Lower leg skin (tissue), 4 donors: ENCODE measurements at regions not wholly inside any gene's neighbourhood (a gene's known extent, or its start where the extent isn't known, plus 50 kb on each side); places are given as distances from the start of the nearest gene placed in this dataset.

ENCODE experiments used
- DNase-seq, 2 donors: peaks; one replicate each; pipeline ENCODE4 v3.0.0-alpha.2; 2019; ENCODE audit warnings: low spot score in 2 of 2
- H3K4me3 ChIP-seq: fragments of 200-600 bp; sonication (generic); 2 replicates; pipeline ENCODE4 v1.5.1; 2017; ENCODE audit warnings: mild to moderate bottlenecking, low read depth; ENCODE audit not compliant: poor library complexity, severe bottlenecking
- CTCF ChIP-seq, 3 donors: fragments of 450-650 bp; IDR thresholded peaks; one replicate each; pipeline ENCODE4 v1.5.1; 2016; ENCODE audit warnings: antibody characterized with exemption in 3 of 3, mild to moderate bottlenecking in 3 of 3, moderate library complexity in 2 of 3
- POLR2A ChIP-seq, 2 donors: fragments of 450-650 bp; IDR thresholded peaks; one replicate each; pipeline ENCODE4 v1.6.1; 2016 to 2017; ENCODE audit warnings: antibody characterized with exemption in 2 of 2, mild to moderate bottlenecking in 1 of 2, moderate library complexity in 1 of 2
- WGBS, 2 donors: methylation state at CpG; one replicate each; pipeline ENCODE4 v1.1.5; 2018; 5-methylcytosine and 5-hydroxymethylcytosine counted together
- intact Hi-C: fragments of 100-400 bp; cut with DNase I; formaldehyde crosslinking; loops from one replicate; pipeline ENCODE4 v1.15.0; 2023; ENCODE audit warnings: low total_unique reads

GRCh38 chr5:92969781-92970237 lies 611.2 kb downstream of the NR2F1-AS1 start:
- no peak for DNase-seq
- H3K4me3 ChIP-seq: no peak overlapping the region
- WGBS, 2 donors: 70% methylated on average over 2 of the region's 2 CpGs
- intact Hi-C loops: no loop called here
- TF ChIP-seq CTCF (IDR thresholded peaks at IDR 0.05): no peak
- TF ChIP-seq POLR2A (IDR thresholded peaks at IDR 0.05): no peak

DNA sequence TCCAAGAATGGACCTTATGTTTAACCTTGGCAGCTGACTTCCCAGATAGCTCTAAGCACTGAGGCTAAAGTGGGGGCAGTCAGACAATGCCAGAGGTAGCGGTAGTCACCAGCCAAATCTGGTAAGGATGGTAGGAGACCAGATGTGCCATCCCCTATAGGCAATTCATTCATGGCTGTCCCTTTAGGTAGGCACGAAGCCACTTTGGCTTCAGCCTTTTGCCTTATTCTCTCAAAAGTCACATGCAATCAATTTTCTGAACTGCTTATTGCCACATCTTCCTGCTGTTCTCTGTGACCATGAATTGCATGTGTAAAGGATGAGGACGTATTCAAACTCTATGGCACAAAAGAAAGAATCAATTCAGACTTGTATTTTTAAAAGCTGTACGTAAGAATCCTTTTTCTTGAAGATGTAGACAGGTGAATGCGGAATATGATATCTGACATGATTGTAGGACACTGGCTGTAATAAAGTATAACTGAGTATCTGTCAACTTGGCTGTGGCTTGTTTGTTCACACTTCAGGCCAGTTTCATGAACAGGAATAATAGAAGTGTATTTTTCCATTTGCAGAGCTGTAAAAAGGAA lies 611.7 kb downstream of the NR2F1-AS1 start:
- no peak for TF ChIP-seq POLR2A (IDR thresholded peaks at IDR 0.05)
- no peak for TF ChIP-seq CTCF (IDR thresholded peaks at IDR 0.05)
- no peak for DNase-seq
- intact Hi-C loops: no loop called here
- WGBS, 2 donors: 81 to 91% methylated on average over 5 of the region's 5 CpGs
- no peak overlapping the region for H3K4me3 ChIP-seq

DNA sequence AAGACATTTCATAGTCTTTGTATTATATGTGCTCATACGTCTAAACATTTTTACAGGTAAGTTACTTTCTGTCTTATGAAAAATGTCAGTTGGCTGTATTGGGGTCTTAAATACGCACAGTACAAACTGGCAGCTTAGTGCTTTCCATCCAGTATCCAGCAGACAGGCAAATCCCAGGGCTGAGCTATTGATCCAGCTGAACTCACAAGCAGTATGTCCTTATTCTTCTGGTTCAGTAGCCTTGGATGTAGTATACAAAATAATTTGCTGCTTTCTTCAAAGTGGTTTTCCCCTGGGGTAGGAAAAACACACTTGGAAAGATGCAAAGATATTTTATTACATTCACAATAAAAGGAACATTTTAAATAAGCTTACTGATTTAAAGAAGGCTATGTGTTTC lies 617.2 kb downstream of the NR2F1-AS1 start:
- WGBS, 2 donors: 66 to 72% methylated on average over 2 of the region's 2 CpGs
- intact Hi-C loops: no loop called here
- no peak for TF ChIP-seq POLR2A (IDR thresholded peaks at IDR 0.05)
- H3K4me3 ChIP-seq: no peak overlapping the region
- DNase-seq: no peak

GRCh38 chr5:92962752-92963151 lies 618.3 kb downstream of the NR2F1-AS1 start:
- DNase-seq: no peak
- intact Hi-C loops: no loop called here
- H3K4me3 ChIP-seq: no peak overlapping the region
- TF ChIP-seq POLR2A (IDR thresholded peaks at IDR 0.05) (no peak), CTCF (IDR thresholded peaks at IDR 0.05) (no peak)

DNA sequence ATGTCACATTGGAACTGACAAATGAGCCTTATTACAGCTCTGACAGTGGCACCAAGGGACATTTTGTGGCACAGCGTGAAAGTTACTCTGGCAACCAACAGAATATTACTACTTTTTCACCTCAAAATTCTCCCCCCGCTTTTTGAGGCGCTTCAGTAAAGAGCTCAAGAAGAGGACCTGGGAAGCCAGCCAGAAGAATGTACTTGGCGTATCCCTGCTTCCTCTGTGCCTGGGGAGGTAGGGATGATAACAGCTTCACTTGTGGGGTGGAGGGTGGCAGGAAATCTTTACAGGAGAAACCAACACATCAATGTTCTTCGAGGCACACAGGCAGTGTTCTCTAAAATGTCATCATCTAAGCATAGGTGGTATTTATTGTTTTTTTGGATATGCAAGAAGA lies 624.1 kb downstream of the NR2F1-AS1 start:
- intact Hi-C loops: no loop called here
- 61% methylated on average over 5 of the region's 5 CpGs for WGBS, 2 donors
- TF ChIP-seq CTCF (IDR thresholded peaks at IDR 0.05) (no peak), POLR2A (IDR thresholded peaks at IDR 0.05) (no peak)
- DNase-seq: no peak
- H3K4me3 ChIP-seq: no peak overlapping the region

DNA sequence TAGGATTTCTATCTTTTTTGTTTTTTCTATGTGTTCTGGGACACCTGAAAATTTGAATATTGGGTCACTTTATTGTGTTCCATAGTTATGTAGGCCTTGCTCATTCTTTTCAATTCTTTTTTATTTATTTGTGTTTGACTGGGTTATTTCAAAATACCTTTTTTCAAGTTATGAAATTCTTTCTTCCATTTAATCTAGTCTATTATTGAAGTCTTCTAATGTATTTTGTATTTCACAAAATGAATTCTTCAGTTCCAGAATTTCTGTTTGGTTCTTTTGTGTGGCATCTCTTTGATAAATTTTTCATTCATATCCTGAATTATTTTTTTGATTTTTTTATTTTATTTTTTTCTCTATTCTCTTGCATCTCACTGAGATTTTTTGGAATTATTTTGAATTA lies 628.8 kb downstream of the NR2F1-AS1 start:
- intact Hi-C loops: no loop called here
- no peak for TF ChIP-seq POLR2A (IDR thresholded peaks at IDR 0.05)
- no peak for TF ChIP-seq CTCF (IDR thresholded peaks at IDR 0.05)
- DNase-seq: no peak
- H3K4me3 ChIP-seq: no peak overlapping the region
